Neural cell (in vitro differentiated cells): ENCODE measurements at regions not wholly inside any gene's neighbourhood (a gene's known extent, or its start where the extent isn't known, plus 50 kb on each side); places are given as distances from the start of the nearest gene placed in this dataset.

Source experiments
- H2AFZ ChIP-seq: fragments of 200-600, 300-800 bp; sonication (generic), shearing (Covaris generic); 2 replicates; pipeline ENCODE4 v1.6.0; 2014; ENCODE audit warnings: low read depth, mild to moderate bottlenecking, antibody characterized with exemption, low read length, moderate library complexity
- H3F3A ChIP-seq: fragments of 200-600 bp; shearing (Covaris generic); 2 replicates; pipeline ENCODE4 v1.6.1; 2016; ENCODE audit warnings: mild to moderate bottlenecking, moderate library complexity, mixed read lengths, antibody characterized with exemption, low read length; ENCODE audit not compliant: insufficient read depth, poor library complexity, severe bottlenecking
- H3K27ac ChIP-seq: fragments of 200-600, 300-800 bp; sonication (generic), shearing (Covaris generic); 2 replicates; pipeline ENCODE4 v1.5.1; 2014; ENCODE audit warnings: mild to moderate bottlenecking, low read length, moderate library complexity
- H3K27me3 ChIP-seq: fragments of 300-800, 200-600 bp; sonication (generic), shearing (Covaris generic); 2 replicates; pipeline ENCODE4 v1.6.0; 2014; ENCODE audit warnings: mild to moderate bottlenecking, low read depth, low read length, moderate library complexity; ENCODE audit not compliant: insufficient read depth
- H3K36me3 ChIP-seq: fragments of 300-800, 200-600 bp; sonication (generic), shearing (Covaris generic); 2 replicates; pipeline ENCODE4 v1.5.1; 2014; ENCODE audit warnings: mild to moderate bottlenecking, antibody characterized with exemption, low read length, moderate library complexity; ENCODE audit not compliant: insufficient read depth
- H3K4me2 ChIP-seq: fragments of 300-800, 200-600 bp; sonication (generic), shearing (Covaris generic); 2 replicates; pipeline ENCODE4 v1.6.0; 2014; ENCODE audit warnings: mild to moderate bottlenecking, low read length
- H3K4me3 ChIP-seq: fragments of 300-800, 200-600 bp; sonication (generic), shearing (Covaris generic); 2 replicates; pipeline ENCODE4 v1.5.1; 2014; ENCODE audit warnings: mild to moderate bottlenecking, low read length, moderate library complexity
- H3K79me2 ChIP-seq: fragments of 200-600 bp; shearing (Covaris generic); replicated peaks from 2 replicates; pipeline ENCODE4 v1.6.0; 2014; ENCODE audit warnings: mild to moderate bottlenecking, low read length, moderate library complexity; ENCODE audit not compliant: insufficient read depth
- H3K9ac ChIP-seq: fragments of 300-800, 200-600 bp; sonication (generic), shearing (Covaris generic); 2 replicates; pipeline ENCODE4 v1.6.1; 2016; ENCODE audit warnings: mild to moderate bottlenecking, low read length, mixed read lengths
- H3K9me2 ChIP-seq: fragments of 200-600 bp; shearing (Covaris generic); 2 replicates; pipeline ENCODE4 v1.6.1; 2016; ENCODE audit warnings: mild to moderate bottlenecking, low read length, mixed read lengths; ENCODE audit not compliant: insufficient read depth
- H3K9me3 ChIP-seq: fragments of 200-600, 300-800 bp; sonication (generic), shearing (Covaris generic); 2 replicates; pipeline ENCODE4 v1.6.1; 2016; ENCODE audit warnings: mild to moderate bottlenecking, mixed run types, low read length, moderate library complexity, mixed read lengths
- H4K20me1 ChIP-seq: fragments of 200-600 bp; shearing (Covaris generic); 2 replicates; pipeline ENCODE4 v1.6.1; 2016; ENCODE audit warnings: mild to moderate bottlenecking, mixed run types; ENCODE audit not compliant: insufficient read depth
- EP300 ChIP-seq: fragments of 450-650 bp; conservative IDR thresholded peaks from 2 replicates; pipeline ENCODE4 v1.6.1; 2014; ENCODE audit warnings: antibody characterized with exemption, mild to moderate bottlenecking, moderate library complexity; ENCODE audit not compliant: poor library complexity, severe bottlenecking
- EZH2 ChIP-seq: fragments of 200-600, 300-800 bp; shearing (Covaris generic), sonication (generic); IDR thresholded peaks from 2 replicates; pipeline ENCODE4 v1.6.1; 2014; ENCODE audit warnings: antibody characterized with exemption, low read length, borderline replicate concordance, mild to moderate bottlenecking; ENCODE audit not compliant: insufficient read depth, poor library complexity, severe bottlenecking
- MXI1 ChIP-seq: fragments of 450-650 bp; conservative IDR thresholded peaks from 2 replicates; pipeline ENCODE4 v1.6.1; 2014; ENCODE audit warnings: antibody characterized with exemption, mild to moderate bottlenecking; ENCODE audit not compliant: poor library complexity, severe bottlenecking
- POLR2AphosphoS5 ChIP-seq: IDR thresholded peaks from 2 replicates; pipeline ENCODE4 v1.6.1; 2012
- RAD21 ChIP-seq: fragments of 450-650 bp; conservative IDR thresholded peaks from 2 replicates; pipeline ENCODE4 v1.6.1; 2014; ENCODE audit warnings: antibody characterized with exemption, mild to moderate bottlenecking, moderate library complexity
- SMC3 ChIP-seq: fragments of 450-650 bp; conservative IDR thresholded peaks from 2 replicates; pipeline ENCODE4 v1.6.1; 2014; ENCODE audit warnings: antibody characterized with exemption, mild to moderate bottlenecking, moderate library complexity; ENCODE audit not compliant: poor library complexity
- TAF1 ChIP-seq: IDR thresholded peaks from 2 replicates; pipeline ENCODE4 v1.6.1; 2012; ENCODE audit warnings: low read depth
- TF ChIP-seq, protein P1 (sequence below): fragments of 450-650 bp; IDR thresholded peaks from 2 replicates; pipeline ENCODE4 v1.5.1; 2014; ENCODE audit warnings: antibody characterized with exemption, mild to moderate bottlenecking, moderate library complexity; ENCODE audit not compliant: poor library complexity, severe bottlenecking
- TF ChIP-seq, protein P2 (sequence below): IDR thresholded peaks from 2 replicates; pipeline ENCODE4 v1.6.1; 2012; ENCODE audit warnings: borderline replicate concordance

DNA sequence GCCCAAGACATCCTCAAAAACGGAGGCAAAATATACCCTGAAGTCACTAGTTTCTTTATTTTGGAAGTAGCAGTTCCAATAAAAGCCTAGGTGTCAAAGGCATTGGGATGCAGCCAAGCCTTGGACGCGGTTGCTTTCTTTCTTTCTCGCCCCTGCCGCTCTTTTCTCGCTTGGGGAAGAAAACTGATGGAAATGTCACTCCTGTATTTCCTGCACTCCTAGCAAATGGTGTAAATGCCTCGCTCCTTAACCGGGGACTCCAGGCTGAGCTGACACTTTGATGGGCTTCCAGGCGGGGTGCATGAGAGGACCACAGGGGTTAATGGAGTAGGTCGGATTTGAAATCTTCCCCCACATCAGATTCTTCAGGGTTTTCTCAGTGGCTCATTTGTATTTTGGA, 114.1 kb downstream of the FOXL1 start:
- no peak for TF ChIP-seq RAD21
- TF ChIP-seq, protein P1, sequence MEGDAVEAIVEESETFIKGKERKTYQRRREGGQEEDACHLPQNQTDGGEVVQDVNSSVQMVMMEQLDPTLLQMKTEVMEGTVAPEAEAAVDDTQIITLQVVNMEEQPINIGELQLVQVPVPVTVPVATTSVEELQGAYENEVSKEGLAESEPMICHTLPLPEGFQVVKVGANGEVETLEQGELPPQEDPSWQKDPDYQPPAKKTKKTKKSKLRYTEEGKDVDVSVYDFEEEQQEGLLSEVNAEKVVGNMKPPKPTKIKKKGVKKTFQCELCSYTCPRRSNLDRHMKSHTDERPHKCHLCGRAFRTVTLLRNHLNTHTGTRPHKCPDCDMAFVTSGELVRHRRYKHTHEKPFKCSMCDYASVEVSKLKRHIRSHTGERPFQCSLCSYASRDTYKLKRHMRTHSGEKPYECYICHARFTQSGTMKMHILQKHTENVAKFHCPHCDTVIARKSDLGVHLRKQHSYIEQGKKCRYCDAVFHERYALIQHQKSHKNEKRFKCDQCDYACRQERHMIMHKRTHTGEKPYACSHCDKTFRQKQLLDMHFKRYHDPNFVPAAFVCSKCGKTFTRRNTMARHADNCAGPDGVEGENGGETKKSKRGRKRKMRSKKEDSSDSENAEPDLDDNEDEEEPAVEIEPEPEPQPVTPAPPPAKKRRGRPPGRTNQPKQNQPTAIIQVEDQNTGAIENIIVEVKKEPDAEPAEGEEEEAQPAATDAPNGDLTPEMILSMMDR = no peak
- no peak for TF ChIP-seq MXI1
- no peak for TF ChIP-seq EP300
- TF ChIP-seq POLR2AphosphoS5 = no peak
- no peak for TF ChIP-seq SMC3
- no peak for TF ChIP-seq EZH2
- no peak for TF ChIP-seq TAF1
- TF ChIP-seq, protein P2, sequence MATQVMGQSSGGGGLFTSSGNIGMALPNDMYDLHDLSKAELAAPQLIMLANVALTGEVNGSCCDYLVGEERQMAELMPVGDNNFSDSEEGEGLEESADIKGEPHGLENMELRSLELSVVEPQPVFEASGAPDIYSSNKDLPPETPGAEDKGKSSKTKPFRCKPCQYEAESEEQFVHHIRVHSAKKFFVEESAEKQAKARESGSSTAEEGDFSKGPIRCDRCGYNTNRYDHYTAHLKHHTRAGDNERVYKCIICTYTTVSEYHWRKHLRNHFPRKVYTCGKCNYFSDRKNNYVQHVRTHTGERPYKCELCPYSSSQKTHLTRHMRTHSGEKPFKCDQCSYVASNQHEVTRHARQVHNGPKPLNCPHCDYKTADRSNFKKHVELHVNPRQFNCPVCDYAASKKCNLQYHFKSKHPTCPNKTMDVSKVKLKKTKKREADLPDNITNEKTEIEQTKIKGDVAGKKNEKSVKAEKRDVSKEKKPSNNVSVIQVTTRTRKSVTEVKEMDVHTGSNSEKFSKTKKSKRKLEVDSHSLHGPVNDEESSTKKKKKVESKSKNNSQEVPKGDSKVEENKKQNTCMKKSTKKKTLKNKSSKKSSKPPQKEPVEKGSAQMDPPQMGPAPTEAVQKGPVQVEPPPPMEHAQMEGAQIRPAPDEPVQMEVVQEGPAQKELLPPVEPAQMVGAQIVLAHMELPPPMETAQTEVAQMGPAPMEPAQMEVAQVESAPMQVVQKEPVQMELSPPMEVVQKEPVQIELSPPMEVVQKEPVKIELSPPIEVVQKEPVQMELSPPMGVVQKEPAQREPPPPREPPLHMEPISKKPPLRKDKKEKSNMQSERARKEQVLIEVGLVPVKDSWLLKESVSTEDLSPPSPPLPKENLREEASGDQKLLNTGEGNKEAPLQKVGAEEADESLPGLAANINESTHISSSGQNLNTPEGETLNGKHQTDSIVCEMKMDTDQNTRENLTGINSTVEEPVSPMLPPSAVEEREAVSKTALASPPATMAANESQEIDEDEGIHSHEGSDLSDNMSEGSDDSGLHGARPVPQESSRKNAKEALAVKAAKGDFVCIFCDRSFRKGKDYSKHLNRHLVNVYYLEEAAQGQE = no peak
- no peak overlapping the region for H3K27ac ChIP-seq
- no peaks in the 10 kb centered on the region for H3F3A ChIP-seq
- H3K27me3 ChIP-seq = no peaks in the 10 kb centered on the region
- H2AFZ ChIP-seq = no peak overlapping the region
- H3K36me3 ChIP-seq = no peaks in the 10 kb centered on the region
- H3K9me2 ChIP-seq = no peaks in the 10 kb centered on the region
- no peaks in the 10 kb centered on the region for H3K9me3 ChIP-seq
- no peak overlapping the region for H3K9ac ChIP-seq
- H3K79me2 ChIP-seq = no peaks in the 10 kb centered on the region
- H3K4me2 ChIP-seq = no peak overlapping the region
- H3K4me3 ChIP-seq = no peak overlapping the region
- no peaks in the 10 kb centered on the region for H4K20me1 ChIP-seq

DNA sequence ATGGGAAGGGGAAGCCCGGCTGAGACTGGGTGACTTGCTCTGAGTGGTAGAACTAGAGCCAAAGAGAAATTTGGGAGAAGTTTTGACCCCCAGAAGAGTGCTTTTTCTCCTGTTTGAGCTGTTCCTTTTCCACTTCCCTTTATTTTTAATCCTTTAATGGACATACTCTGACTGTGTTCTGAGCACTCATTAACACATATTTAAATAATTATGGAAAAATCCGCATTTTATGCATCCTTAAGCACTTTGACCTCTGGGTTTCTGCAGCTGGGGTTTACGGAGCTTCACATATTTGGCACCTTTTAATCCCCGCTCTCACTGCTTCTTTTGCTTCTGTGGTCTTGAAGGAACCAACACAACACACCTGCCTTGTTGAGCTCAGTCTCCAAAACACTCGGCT, 114.7 kb downstream of the FOXL1 start:
- no peaks in the 10 kb centered on the region for H4K20me1 ChIP-seq
- no peaks in the 10 kb centered on the region for H3K36me3 ChIP-seq
- H3F3A ChIP-seq = no peaks in the 10 kb centered on the region
- H3K27me3 ChIP-seq = no peaks in the 10 kb centered on the region
- no peak overlapping the region for H2AFZ ChIP-seq
- no peaks in the 10 kb centered on the region for H3K79me2 ChIP-seq
- H3K4me2 ChIP-seq = no peak overlapping the region
- H3K9me3 ChIP-seq = no peaks in the 10 kb centered on the region
- no peak overlapping the region for H3K4me3 ChIP-seq
- no peaks in the 10 kb centered on the region for H3K9me2 ChIP-seq
- no peak overlapping the region for H3K9ac ChIP-seq
- H3K27ac ChIP-seq = no peak overlapping the region
- TF ChIP-seq POLR2AphosphoS5 (no peak), MXI1 (no peak), EP300 (no peak), RAD21 (no peak), TAF1 (no peak), EZH2 (no peak)
